ENCODE measurements at regions not wholly inside any gene's neighbourhood (a gene's known extent, or its start where the extent isn't known, plus 50 kb on each side); places are given as distances from the start of the nearest gene placed in this dataset.

DNA sequence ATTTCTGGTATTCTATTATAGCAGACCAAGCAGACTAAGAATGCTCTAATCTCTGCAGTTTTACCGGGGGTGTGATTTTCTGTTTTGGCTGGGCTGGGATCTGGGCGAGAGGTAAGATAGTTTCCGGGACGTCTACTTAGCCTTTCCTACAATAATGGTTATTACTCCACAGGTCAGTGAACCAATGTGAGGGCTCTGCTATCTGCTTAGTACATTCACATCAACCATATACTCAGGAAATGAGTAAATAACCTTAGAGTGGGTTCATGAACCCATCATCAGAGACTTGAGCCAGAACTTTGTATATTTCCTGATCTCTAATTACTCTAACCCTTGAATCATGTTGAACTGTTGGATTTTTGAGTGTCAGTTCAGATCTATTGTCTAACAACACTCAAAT is 90.1 kb upstream of the NOL4 start:
- TF ChIP-seq, protein P1, sequence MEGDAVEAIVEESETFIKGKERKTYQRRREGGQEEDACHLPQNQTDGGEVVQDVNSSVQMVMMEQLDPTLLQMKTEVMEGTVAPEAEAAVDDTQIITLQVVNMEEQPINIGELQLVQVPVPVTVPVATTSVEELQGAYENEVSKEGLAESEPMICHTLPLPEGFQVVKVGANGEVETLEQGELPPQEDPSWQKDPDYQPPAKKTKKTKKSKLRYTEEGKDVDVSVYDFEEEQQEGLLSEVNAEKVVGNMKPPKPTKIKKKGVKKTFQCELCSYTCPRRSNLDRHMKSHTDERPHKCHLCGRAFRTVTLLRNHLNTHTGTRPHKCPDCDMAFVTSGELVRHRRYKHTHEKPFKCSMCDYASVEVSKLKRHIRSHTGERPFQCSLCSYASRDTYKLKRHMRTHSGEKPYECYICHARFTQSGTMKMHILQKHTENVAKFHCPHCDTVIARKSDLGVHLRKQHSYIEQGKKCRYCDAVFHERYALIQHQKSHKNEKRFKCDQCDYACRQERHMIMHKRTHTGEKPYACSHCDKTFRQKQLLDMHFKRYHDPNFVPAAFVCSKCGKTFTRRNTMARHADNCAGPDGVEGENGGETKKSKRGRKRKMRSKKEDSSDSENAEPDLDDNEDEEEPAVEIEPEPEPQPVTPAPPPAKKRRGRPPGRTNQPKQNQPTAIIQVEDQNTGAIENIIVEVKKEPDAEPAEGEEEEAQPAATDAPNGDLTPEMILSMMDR (IDR thresholded peaks at IDR 0.05): no peak
- Histone ChIP-seq H3K27me3 (ENCODE audit: control insufficient read depth, insufficient read depth, low read length) (no peaks in the 10 kb centered on the region), H3K4me2 (ENCODE audit: low read length) (no peak overlapping the region), H3K9me3 (ENCODE audit: control insufficient read depth, low read length) (no peaks in the 10 kb centered on the region), H3K27ac (no peak overlapping the region), H3K4me1 (no peaks in the 10 kb centered on the region), H3K4me3 (ENCODE audit: low read depth, low read length) (no peak overlapping the region), H2AFZ (no peak overlapping the region), H3K79me2 (no peaks in the 10 kb centered on the region), H3K9ac (no peak overlapping the region), H3K36me3 (ENCODE audit: control insufficient read depth, insufficient read depth, low read length) (no peaks in the 10 kb centered on the region)

DNA sequence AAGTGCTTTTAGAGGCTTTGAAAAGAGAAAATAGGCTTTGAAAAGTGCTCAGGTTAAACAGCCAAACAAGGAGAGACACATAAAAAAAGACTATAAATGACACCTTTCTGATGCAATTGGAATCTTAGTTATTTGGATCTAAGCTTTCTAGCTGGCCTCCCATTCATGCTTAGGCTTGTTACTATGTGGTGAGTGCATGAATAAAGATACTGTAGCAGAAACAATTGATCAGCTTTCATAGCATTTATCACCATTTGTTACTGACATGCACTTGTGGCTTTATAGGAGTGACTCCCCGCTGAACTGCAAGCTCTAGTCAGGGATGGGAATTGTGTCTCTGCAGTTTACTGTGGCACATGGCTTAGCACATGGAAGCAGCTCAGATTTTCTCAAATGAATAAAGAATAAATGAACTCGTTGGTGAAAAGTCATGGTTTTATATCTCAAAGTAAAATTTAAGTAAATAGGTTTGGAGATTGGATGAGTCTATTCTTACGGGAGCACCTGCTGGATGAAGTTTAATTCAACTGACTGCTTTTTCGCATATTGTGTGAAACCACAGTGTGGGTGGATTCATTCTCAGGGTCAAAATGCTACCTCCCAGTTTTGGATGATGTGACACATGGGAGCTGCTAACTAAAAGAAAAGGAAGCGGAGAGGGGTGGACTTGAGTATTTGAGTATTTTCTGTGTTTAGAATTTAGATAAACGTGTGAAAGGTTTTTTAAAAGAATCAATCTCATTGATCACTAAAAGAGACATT is 91.1 kb upstream of the NOL4 start:
- H3K36me3 ChIP-seq (ENCODE audit: control insufficient read depth, insufficient read depth, low read length): no peaks in the 10 kb centered on the region
- no peak overlapping the region for H3K4me3 ChIP-seq (ENCODE audit: low read depth, low read length)
- no peak overlapping the region for H3K9ac ChIP-seq
- no peak overlapping the region for H3K27ac ChIP-seq
- TF ChIP-seq, protein P1 (IDR thresholded peaks at IDR 0.05): no peak
- H3K79me2 ChIP-seq: no peaks in the 10 kb centered on the region
- no peak overlapping the region for H3K4me2 ChIP-seq (ENCODE audit: low read length)
- H2AFZ ChIP-seq: no peak overlapping the region
- no peaks in the 10 kb centered on the region for H3K27me3 ChIP-seq (ENCODE audit: control insufficient read depth, insufficient read depth, low read length)
- no peaks in the 10 kb centered on the region for H3K4me1 ChIP-seq
- no peaks in the 10 kb centered on the region for H3K9me3 ChIP-seq (ENCODE audit: control insufficient read depth, low read length)

DNA sequence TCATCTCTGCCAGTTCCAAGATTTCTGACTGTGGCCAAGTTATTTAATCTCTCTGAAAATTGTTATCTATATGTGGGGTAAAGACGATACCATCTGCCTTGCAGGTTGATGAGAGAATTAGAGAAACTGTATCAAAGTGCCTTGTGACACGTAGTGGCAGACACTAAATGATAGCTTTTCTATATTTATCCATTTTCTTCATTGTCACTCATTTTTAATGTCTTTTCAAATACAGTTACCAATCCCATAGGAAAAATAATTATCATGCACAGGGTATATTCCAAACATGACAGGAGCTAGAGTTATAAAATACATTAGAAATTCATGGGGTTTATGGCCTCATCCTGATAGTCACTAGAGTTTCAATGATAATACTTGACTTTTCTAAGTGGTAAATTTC is 95.6 kb upstream of the NOL4 start:
- Histone ChIP-seq H3K4me1 (no peaks in the 10 kb centered on the region), H3K36me3 (ENCODE audit: control insufficient read depth, insufficient read depth, low read length) (no peaks in the 10 kb centered on the region), H2AFZ (no peak overlapping the region), H3K4me3 (ENCODE audit: low read depth, low read length) (no peak overlapping the region), H3K4me2 (ENCODE audit: low read length) (no peak overlapping the region), H3K9me3 (ENCODE audit: control insufficient read depth, low read length) (no peaks in the 10 kb centered on the region), H3K9ac (no peak overlapping the region), H3K27ac (no peak overlapping the region), H3K79me2 (no peaks in the 10 kb centered on the region), H3K27me3 (ENCODE audit: control insufficient read depth, insufficient read depth, low read length) (no peaks in the 10 kb centered on the region)
- TF ChIP-seq, protein P1 (IDR thresholded peaks at IDR 0.05): no peak

DNA sequence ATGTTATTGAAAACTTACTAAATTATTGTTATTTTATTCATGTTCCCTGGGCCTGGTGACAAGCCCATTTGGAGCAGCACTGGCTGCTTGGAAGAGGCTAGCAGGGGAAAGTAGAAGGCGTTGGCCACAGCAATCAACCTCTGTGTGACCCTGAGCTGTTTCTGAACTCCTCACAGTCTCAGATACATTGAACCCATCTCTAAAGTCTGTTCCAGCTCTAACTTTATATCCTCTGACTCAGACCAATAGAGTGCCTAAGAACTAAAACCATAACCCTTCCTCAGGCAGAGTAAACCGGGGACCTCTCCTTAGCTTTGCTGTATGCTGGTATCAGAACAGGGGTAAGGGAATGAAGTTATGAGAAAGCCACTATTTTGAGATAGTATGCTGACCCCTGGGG is 96.4 kb upstream of the NOL4 start:
- Histone ChIP-seq H3K79me2 (no peaks in the 10 kb centered on the region), H3K4me2 (ENCODE audit: low read length) (no peak overlapping the region), H3K4me1 (no peaks in the 10 kb centered on the region), H3K9me3 (ENCODE audit: control insufficient read depth, low read length) (no peaks in the 10 kb centered on the region), H3K4me3 (ENCODE audit: low read depth, low read length) (no peak overlapping the region), H3K27me3 (ENCODE audit: control insufficient read depth, insufficient read depth, low read length) (no peaks in the 10 kb centered on the region), H2AFZ (no peak overlapping the region), H3K27ac (no peak overlapping the region), H3K9ac (no peak overlapping the region), H3K36me3 (ENCODE audit: control insufficient read depth, insufficient read depth, low read length) (no peaks in the 10 kb centered on the region)
- TF ChIP-seq, protein P1 (IDR thresholded peaks at IDR 0.05): no peak

Measured in parathyroid adenoma (tissue), 2 donors.